SK-N-SH treated with all-trans-retinoic acid at 6 μM for 48 hours (cell line): ENCODE measurements at regions not wholly inside any gene's neighbourhood (a gene's known extent, or its start where the extent isn't known, plus 50 kb on each side); places are given as distances from the start of the nearest gene placed in this dataset.
"Not testable (repeated sequence)": the region's sequence is repeated elsewhere in the genome, so short reads cannot be mapped to it uniquely, and the experiment has no call there.

Experiments used
- ARNTL ChIP-seq: fragments of 450-650 bp; formaldehyde crosslinking; IDR thresholded peaks from 2 replicates; pipeline ENCODE4 v1.5.0; 2020; ENCODE audit warnings: low read depth, mild to moderate bottlenecking, moderate library complexity, borderline replicate concordance
- ZFP30 ChIP-seq: fragments of 450-650 bp; formaldehyde crosslinking; IDR thresholded peaks from 2 replicates; pipeline ENCODE4 v1.5.0; 2022; ENCODE audit warnings: mild to moderate bottlenecking, moderate library complexity

- not testable (repeated sequence) for TF ChIP-seq ZFP30, ARNTL (CRISPR knock-in tag)
These were observed 284.4 kb downstream of the CWH43 start for GRCh38 chr4:49270435-49270834.
